GM18867 (cell line): ENCODE measurements at regions not wholly inside any gene's neighbourhood (a gene's known extent, or its start where the extent isn't known, plus 50 kb on each side); places are given as distances from the start of the nearest gene placed in this dataset.
"Not testable (repeated sequence)": the region's sequence is repeated elsewhere in the genome, so short reads cannot be mapped to it uniquely, and the experiment has no call there.

Experiments used
- ATAC-seq: cut with Tn5 transposase; IDR thresholded peaks from one replicate; pipeline ENCODE4 v1.9.1; 2021; ENCODE audit warnings: mild to moderate bottlenecking, moderate library complexity; ENCODE audit not compliant: unreplicated experiment

GRCh38 chr6:130547723-130548122 lies 181.9 kb downstream of the TMEM200A start:
- ATAC-seq = no peak

GRCh38 chr6:130557481-130558112 lies 191.8 kb downstream of the TMEM200A start:
- peak; percentile 54 for ATAC-seq

- no peak for ATAC-seq
Observed at GRCh38 chr6:130558131-130558530, 192.3 kb downstream of the TMEM200A start.

GRCh38 chr6:130559166-130559565 lies 193.3 kb downstream of the TMEM200A start:
- ATAC-seq = no peak

- no peak for ATAC-seq
Observed at GRCh38 chr6:130560231-130560630, 194.4 kb downstream of the TMEM200A start.

- ATAC-seq = not testable (repeated sequence)
Observed at GRCh38 chr6:130561159-130561558, 195.3 kb downstream of the TMEM200A start.

- no peak for ATAC-seq
Observed at GRCh38 chr6:130565696-130566095, 199.9 kb downstream of the TMEM200A start.

- ATAC-seq = no peak
Observed at GRCh38 chr6:130574146-130574545, 208.3 kb downstream of the TMEM200A start.

- ATAC-seq = no peak
Observed at GRCh38 chr6:130575557-130575956, 209.7 kb downstream of the TMEM200A start.

- ATAC-seq = peak; percentile 99
Observed at GRCh38 chr6:130575971-130576370, 210.2 kb downstream of the TMEM200A start.

GRCh38 chr6:130577178-130577919 lies 211.5 kb downstream of the TMEM200A start:
- ATAC-seq = no peak

GRCh38 chr6:130578713-130579112 lies 212.9 kb downstream of the TMEM200A start:
- ATAC-seq = no peak

GRCh38 chr6:130583268-130583667 lies 217.5 kb downstream of the TMEM200A start:
- no peak for ATAC-seq

GRCh38 chr6:130585587-130585986 lies 219.8 kb downstream of the TMEM200A start:
- ATAC-seq = no peak

GRCh38 chr6:130587778-130588520 lies 222.1 kb downstream of the TMEM200A start:
- ATAC-seq = no peak

GRCh38 chr6:130593200-130593599 lies 227.4 kb downstream of the TMEM200A start:
- no peak for ATAC-seq

GRCh38 chr6:130593948-130594347 lies 228.1 kb downstream of the TMEM200A start:
- ATAC-seq = no peak

GRCh38 chr6:130598021-130598989 lies 228.9 kb upstream of the SMLR1 start:
- no peak for ATAC-seq

GRCh38 chr6:130600880-130601341 lies 226.3 kb upstream of the SMLR1 start:
- ATAC-seq = no peak

- no peak for ATAC-seq
Observed at GRCh38 chr6:130602151-130602770, 224.9 kb upstream of the SMLR1 start.
